CMK (cell line): ENCODE measurements at regions not wholly inside any gene's neighbourhood (a gene's known extent, or its start where the extent isn't known, plus 50 kb on each side); places are given as distances from the start of the nearest gene placed in this dataset.

Source experiments
- DNase-seq: peaks from one replicate; pipeline ENCODE4 v3.0.0-alpha.2; 2010; ENCODE audit warnings: low read depth

DNA sequence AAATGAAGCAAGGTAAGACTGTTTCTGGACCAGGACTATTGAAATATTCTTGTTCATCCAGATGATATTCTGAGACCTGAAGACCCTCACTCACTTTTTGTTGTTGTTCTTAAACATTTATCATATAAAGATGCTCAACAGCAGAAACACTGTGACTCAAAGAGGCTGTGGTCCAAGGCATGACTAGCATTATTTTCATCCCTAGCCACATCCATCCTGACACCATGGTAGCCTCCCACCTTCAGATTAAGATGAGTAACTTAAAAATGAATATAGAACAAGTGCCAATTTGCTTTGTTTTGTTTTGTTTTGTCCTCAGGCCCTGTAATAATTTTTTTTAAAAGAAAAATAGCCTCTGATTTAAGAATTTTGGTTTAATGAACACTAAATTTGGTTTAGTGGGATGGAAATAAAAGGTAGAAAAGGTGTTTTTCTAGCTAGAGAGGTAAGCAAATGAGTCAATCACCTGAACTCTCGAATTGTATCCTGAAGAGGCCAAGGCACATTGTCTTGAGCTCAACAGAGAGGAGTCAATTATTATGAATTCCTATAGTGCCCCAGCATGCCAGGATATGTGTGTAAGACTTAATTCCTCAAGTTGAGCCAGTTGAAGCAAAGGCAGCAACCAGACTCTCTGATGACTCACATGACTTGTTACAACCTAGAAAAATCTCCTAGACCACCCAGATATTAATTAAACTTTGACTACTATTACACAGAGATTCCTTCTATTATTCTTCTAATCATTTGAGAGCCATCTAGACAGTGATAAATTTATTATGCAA lies 380.1 kb upstream of the TUSC1 start:
- DNase-seq: no peak

DNA sequence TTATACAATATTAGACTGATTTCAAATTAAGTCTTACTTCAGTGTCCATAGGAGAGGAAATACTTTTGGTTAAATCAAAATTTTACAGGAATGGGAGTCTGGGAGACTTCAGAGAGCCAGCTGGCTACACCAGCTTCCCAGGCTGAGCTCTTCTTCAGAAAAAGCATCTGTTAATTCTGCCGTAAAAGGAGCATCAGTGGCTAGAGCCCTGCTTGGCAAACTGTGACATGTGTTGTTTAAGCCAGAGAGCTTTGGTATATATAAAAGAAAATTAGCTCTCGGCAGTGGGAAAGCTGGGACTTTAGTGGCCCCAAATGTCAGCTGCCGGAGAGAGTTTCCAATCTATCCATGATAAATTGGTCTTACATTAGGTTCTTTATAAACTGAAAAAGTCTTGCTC lies 378.8 kb upstream of the TUSC1 start:
- no peak for DNase-seq

DNA sequence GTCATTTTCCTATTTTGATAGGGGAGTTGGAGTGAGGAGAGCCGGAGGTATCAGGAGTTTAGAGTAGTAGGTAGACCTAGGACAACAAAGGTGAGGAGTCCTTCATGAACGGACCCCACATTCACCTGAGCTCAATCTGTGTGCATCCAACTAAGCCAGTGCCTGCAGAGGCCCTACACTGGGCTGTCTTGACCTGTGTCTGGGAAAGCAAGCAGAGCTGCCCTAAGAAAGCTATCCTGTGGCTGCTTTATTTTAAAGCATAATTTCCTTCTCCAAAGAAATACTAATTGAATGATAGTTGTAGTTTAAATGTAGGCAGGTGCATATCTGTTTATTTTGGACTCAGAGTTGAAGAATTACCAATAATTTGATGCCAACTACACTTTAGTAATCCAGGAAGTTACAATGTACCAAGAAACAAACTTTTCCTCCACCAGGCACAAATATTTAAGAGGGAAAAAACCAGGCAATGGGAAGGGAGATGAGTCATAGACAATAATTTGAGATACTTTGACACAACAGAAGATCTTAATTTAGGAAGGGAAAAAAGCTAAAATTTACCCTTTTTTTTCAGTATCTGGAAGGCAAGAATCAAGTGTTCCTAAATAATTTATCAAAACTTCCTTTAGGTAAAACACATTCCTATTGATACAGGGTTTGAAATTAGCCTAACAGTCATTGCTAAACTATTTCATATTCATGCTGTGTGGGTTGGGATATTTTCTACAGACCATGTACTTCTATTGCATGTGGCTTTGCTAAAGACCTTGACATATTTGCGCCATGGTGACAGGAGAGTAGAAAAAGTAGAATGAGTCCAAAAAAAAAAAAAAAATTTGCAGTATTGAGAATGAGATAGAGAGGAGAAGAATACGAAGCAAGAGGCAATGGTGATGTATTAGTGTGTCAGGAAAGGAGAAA lies 376.6 kb upstream of the TUSC1 start:
- no peak for DNase-seq

DNA sequence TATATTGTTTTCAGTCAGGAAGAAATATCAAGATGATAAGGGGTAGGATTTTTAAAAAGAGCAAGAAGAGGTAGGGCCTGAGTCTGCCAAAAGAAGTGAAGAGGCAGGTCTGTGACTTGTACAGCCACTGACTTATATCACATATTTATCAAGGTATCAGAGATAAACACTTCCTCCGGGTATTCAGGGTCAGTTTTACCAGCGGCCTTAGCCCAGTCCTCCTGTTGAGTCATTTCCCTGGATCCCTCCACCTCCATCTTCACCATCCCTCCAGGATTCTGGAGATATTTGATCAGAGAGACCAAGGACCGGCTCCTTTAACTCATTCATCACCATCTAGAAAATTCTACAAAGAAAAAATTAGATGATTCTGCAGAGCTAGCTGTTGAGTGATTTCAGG lies 375.7 kb upstream of the TUSC1 start:
- DNase-seq: no peak

DNA sequence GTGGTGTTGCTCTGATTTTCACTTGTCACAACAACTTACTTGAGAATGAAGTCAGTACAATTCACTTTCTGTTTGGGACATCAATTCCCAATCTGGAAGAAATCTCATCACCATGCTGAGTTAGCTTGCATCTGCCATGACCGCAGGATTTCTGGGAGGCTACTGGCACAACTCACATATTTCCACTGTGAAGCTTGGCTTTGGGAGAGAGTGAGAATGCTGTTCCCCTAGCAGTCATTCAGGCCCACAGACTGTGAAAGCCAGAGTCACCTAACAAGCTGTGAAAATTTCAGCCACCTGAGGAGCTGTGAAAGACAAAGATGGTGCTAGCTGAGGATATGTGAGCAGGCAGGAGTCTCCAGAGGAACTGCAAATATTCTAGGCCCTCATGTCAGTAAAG lies 365.2 kb upstream of the TUSC1 start:
- no peak for DNase-seq

DNA sequence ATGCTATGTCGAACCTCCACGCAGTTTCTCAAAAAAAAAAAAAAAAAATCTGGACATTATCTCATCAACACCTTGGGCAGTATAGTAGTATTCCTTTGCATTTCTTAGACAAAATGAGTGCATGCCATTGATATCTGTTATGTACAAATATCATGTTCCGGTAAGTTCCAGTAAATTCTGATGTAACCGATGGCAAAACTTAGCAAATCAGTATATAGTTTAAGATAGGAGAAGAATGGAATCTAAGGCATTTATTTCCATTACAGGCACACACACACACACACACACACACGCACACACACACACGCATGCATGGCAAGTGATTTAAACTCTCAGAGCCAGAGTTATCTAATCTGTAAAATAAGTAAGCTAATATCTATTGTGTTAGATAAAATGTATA lies 356.5 kb upstream of the TUSC1 start:
- no peak for DNase-seq

DNA sequence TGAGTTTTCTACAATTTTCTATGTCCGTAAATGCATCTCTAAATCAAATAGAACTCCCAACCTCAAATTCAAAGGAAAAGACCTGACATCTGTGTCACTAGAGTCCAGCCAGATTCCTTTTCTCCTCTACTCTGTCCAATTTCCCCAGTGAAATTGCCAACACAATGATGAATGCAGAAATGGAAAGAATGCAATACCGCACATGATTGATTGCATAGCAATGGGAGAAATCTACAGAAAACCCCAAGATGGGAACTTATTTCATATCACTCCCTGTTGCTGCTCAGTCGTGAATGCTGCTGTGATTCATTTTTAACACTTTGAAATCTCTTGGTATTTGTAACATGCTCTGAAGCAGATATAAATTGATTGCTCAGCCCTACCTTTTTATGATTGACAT lies 355.1 kb upstream of the TUSC1 start:
- no peak for DNase-seq

DNA sequence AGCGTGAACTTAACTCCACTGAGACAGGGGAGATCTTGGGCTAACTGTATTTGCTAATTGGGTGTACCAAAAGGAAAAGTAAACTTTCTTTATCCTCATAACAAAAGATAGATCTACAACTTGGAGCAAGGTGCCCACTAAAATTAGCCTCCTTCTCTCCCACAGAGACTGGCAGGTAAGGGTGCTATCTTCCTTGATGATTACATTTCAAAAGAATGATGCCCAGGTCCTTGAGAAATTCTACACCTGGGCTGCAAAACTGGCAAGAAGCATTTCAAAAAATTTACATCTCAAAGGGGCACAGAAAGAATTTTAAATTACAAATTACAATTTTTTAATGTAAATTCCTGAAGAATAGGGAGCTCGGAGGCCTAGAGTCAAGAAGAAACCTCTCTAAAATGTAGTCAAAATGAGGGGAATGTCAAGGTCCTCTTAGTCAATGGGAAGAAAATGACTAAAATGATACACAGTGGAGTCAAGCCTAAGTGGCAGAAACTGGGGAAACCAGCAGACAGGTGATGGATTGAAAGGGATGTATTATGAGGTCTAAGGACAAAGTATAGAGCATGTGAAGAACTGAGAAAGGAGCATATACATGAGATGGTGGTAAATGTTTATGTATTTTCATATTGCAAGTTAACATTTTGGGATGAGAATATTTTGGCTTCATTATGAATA lies 348.3 kb upstream of the TUSC1 start:
- DNase-seq: no peak

DNA sequence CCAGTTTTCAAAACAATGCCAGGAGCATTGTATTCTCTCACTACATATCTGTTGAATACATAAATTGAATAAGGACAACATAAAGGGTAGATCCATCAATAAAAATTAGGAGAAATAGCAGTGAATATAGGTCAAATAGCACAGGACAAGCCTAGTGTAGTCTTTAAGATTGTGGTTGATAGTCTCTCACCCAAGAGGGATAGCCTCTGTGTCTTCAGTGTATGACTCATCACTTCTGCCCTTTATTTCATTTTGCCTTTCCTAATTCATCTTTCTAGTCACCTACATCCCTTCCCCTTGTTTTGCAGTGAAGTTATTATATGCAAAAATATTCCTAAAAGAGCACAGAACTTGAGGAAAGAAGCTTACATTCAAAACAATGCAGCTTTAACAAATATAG lies 335.0 kb upstream of the TUSC1 start:
- no peak for DNase-seq

DNA sequence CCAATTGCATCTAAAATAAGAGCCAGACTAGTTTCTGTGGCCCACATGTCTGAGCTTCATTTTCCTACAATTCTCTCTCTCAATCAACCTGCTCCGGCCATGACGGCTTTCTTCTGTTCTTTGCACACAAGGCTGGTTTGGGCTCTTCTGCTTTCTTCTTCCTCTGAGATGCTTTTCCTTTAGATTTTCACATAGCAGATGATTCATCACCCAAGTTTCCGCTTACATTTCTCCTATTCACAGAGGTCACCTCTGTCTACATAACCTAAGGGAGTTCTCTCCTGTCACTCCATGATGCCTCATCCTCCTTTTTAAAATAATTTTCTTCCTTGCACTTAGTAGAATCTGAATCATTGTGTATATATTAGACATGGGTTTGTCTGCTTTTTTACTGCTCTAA lies 334.6 kb upstream of the TUSC1 start:
- no peak for DNase-seq

DNA sequence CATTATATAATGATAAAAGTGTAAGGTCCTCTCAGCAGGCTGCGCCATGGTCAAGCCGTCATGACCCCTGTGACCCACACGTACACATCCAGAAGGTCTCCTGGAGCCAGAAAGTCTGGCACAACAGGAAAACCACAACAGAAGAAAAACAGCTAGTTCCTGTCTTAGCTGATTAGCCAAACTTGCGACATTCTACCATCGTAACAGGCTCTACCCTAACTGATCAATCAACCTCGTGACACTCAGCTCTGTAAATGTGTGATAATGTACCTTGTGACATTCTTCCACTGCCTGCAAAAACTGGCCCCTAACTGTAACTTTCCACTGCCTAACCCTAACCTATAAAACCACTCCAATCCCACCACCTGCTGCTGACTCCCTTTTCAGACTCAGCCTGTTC lies 316.4 kb upstream of the TUSC1 start:
- peak; percentile 95 for DNase-seq

DNA sequence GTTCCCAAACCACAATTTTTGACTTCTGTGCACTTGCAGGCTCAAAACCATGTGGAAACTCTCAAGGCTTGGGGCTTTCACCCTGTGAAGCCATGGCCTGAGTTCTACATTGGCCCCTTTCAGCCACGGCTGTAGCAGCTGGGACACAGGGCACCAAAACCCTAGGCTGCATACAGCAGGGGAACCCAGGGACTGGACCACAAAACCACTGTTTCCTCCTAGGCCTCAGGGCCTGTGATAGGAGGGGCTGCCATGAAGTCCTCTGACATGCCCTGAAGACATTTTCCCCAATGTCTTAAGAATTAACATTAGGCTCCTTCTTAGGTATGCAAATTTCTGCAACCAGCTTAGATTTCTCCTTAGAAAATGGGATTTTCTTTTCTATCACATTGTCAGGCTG lies 312.1 kb upstream of the TUSC1 start:
- DNase-seq: no peak

DNA sequence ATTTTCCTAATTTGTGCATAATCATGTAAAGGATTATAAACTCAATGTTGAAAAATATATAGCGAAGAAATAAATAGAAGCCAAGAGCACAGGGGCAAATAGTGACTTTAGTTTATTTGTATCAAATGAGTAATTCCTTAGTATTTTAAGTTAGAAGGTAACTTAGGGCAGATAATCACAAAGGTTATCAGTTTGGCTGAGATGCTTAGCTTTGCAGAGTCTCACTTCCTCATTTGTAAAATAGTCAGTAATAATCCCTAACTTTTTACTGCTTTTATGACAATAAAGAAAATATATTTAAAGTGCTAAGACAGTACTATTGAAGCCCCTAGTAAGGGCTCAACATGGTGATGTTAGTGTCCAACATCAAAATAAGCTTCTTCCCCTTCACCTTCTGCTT lies 297.4 kb upstream of the TUSC1 start:
- DNase-seq: no peak

DNA sequence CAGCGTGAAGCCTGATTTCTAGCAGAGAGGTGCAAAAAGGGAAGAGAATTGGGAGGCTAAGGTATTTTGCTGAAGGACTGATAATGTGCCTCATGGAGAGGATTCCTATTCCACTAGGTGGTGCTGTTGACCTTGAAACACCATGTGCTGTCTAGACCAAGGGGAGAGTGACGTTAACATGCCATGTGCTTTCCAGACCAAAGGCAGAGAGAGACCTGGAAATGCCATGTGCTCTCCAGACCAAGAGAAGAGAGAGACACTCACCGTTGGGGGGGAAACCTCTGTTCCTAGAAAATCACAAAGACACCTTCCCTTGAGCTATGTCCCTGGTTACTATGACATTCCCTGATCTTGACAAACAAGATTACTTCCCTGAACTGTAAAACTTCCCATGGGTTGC lies 286.0 kb upstream of the TUSC1 start:
- DNase-seq: peak; percentile 76

DNA sequence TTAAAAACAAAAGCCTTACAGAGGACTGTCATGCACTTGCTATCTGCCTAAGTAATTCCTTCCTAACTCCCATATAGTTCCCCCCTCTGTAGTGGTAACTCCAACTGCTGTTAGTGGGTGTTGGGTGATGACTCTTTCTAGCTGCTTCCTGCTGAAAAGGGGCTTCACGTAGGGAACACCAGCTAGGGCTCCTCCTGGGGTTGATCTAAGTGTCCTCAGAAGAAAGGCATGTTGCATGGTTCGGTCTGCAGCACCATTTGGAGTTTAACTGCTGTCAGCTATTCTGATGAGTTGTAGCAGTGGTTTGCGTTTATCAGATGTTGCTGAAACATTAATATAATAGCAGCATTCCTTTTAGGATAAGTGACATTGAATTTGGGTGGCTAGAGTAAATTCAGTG lies 281.9 kb upstream of the TUSC1 start:
- no peak for DNase-seq

DNA sequence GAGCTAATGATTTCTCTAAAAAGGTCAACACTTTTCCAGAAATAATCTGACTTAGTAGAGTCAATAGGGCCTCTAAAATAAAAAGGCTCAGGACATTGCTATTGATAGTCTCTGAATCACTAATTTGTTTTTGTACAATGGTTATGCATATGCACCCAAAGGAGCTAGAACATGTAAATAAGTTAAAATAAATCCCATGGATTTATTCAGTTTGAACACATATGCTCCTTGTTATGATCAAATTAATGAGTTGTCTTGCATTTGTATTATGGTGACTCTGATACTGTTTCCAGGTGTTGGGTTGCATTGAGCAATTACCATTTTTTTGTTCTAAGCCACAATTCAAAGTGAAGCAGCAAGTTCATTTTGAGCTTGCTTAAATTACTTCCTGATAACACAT lies 276.0 kb upstream of the TUSC1 start:
- no peak for DNase-seq

DNA sequence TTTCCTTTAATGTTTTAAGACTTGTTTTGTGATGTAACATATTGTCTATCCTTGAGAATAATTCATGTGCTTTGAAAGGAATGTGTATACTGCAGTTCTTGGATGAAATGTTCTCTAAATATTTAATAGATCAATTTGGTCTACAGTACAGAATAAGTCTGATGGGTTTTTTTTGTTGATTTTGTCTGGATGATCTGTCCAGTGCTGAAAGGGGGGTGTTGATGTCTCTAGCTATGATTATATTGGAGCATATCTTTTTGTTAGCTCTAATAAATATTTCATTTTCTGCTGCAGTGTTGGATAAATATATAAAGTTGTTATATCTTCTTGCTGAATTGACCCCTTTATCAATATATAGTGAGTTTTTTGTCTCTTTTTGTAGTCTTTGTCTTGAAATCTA lies 269.9 kb upstream of the TUSC1 start:
- no peak for DNase-seq

DNA sequence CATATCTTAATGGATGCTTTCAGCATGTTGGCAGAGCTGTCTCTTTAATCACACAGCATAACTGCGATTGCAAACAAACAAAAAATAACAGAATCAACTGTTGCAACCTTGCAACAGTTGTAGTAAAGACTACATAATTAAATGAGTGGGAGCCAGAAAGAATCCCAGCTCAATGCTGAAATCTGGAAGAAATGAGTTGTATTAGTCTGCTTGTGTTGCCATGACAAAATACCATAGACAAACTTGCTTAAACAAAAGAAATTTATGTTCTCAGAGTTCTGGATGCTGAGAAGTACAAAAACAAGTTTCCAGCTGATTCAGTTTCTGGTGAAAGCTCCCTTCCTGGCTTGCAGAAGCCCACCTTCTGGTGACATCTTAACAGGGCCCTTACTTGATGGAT lies 260.9 kb upstream of the TUSC1 start:
- DNase-seq: no peak

DNA sequence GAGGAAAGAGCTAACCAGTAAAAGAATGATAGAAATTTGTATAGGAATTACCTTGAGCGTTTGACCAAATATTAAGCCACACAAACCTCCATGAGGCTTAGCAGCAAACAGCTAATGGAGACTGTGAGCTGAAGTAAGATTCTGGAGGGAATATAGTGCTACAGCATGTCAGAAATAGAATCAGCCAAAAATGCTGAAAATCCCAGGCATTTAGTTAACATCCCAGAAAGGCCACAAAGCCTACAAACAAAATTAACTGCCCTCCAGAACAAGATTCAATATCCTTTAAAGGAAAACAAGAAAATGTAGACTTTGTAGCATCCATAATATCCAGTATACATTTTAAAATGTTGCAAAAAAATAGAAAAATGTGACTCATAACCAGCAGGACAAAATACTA lies 257.8 kb upstream of the TUSC1 start:
- no peak for DNase-seq

DNA sequence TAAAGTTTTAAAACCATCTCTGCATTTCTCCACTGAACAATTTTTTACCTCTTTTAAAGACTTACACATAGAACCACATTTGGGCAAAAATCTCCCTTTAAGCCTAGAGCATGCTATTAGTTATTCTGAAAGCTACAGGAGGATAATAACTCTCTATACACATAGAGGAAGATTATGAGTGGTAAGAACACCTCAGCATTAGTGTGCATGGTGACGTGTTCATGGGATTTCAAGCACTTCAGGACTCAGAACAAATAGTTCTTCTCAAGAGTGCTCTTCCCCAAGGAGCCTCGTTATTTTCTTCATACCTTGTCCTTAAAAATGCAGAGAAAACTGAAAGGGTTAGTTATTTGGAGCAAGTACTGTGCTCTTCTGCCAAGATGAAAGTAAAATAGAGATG lies 256.9 kb upstream of the TUSC1 start:
- DNase-seq: no peak

DNA sequence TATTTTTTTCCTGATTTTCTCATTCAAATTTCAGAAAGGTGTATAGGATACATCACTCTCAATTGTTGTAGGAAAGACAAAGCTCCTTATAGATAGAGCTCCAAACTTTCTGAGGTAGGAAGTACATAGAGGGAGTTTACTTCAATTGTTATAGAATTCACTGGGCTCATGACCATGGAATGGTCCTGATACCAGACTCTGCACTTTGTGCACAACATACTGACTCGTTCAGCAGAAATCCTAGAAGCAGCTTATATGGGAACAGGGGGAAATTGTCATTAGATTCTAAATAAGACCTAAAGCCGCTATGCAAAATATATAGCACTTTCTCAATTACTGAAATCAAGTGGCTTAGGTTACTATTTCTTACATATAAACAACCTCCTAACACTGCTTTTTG lies 240.5 kb upstream of the TUSC1 start:
- no peak for DNase-seq

DNA sequence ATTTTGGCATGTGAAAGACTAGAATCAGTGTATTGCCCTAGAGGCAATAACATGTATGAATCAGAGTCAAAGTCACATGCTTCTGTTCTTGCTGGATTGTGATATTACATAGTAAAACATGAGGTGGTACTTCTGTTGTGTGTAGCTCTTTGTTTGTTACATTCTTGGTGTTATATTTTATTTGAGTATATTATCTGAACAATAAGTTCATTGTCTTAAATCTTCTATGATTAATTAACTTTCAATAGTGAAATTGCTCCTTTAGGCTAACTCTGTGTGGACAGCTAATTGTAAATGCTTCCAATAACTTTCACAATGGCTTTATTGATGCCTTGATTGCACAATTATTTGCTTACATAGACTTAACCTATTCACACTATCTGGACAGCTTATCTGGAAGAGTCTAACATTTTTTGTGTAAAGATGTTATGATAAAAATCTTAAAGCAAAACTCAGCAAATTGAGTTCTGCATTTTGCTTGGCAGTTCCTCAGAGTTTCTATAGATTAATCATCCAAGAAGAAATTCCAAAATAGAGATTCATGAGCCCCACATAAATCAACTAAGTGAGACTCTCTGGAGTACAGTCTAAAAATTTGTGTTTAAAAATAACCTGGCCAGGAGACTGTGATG lies 239.6 kb upstream of the TUSC1 start:
- no peak for DNase-seq

DNA sequence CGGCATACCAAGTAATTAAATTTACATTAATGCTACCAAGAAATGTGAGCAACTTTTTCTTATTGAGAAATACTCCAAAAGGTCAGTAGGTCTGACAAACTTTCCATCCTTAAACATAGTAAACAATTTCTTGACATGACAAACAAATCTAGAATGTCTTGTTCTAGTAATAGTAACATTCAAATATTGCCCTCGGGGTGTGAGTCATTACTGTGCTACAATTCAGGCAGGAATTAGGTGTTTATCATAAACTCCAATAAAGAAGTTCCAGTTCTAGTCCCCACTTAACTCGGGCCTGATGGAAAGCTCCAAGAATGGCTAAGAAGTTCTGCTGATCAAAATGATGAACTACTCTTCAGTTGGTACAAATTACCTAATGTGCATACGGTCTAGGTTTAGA lies 235.6 kb upstream of the TUSC1 start:
- DNase-seq: no peak
